ENCODE measurements at regions not wholly inside any gene's neighbourhood (a gene's known extent, or its start where the extent isn't known, plus 50 kb on each side); places are given as distances from the start of the nearest gene placed in this dataset.
"Not testable (repeated sequence)": the region's sequence is repeated elsewhere in the genome, so short reads cannot be mapped to it uniquely, and the experiment has no call there.

- no peak for DNase-seq (ENCODE audit: low read depth in 4 of 4, low spot score in 3 of 4)
These were observed 1107.4 kb upstream of the SEL1L start for GRCh38 chr14:82641050-82641540.

DNA sequence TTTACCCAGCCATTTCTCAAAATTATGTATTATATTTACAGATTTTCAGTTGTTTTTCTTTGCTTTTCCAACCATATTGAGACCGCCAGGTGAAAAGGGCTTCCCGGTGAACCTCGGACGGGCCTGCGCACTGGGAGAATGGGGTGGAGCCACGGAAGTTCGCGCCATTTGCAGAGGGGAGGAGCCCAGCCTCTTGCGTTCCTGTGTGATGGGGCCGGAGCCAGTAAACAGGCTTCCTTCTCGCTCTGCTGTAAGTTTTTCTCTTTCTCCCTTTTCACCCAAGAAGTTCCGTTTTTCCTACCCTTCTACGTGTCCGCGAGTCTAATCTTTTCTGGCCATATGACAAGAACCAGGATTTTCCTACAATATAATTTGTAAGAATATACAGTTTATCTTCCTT is 1108.8 kb upstream of the SEL1L start:
- peak in 1 of 4 donors; percentile 5 for DNase-seq (ENCODE audit: low read depth in 4 of 4, low spot score in 3 of 4)

DNA sequence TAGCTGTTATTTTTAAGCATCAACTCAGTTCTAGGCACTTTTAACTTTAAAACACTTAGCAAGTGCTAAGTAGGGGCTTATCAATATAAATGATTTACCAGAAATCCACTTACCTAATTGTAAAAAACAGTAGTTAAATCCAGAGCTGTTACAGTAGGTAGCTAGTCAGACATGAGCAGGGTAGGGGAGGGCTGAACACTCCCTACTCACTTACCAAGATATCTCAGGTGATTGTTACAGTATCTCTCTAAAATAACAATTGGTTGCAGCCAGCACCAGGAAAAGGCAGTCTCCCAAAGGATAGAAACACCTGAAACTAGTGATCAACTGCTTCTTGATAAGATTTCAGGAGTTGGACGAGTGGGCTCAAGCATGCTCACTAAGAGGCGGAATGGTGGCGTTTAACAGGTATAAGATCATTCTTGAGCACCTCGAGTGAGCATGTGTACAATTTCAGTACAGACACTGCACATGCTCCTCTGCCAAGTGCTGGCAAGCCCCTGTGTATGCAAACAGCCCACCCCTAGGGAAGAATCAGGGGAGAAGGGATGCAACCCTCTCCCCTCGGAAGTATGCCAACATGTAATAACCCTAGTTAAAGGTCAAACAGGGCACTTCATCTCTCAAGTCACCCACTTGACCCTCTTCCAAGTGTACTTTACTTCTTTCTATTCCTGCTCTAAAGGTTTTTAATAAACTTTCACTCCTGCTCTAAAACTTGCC is 1113.6 kb upstream of the SEL1L start:
- DNase-seq (ENCODE audit: low read depth in 4 of 4, low spot score in 3 of 4), result no peak

GRCh38 chr14:82655770-82656169 is 1122.1 kb upstream of the SEL1L start:
- DNase-seq (ENCODE audit: low read depth in 4 of 4, low spot score in 3 of 4), result no peak

DNA sequence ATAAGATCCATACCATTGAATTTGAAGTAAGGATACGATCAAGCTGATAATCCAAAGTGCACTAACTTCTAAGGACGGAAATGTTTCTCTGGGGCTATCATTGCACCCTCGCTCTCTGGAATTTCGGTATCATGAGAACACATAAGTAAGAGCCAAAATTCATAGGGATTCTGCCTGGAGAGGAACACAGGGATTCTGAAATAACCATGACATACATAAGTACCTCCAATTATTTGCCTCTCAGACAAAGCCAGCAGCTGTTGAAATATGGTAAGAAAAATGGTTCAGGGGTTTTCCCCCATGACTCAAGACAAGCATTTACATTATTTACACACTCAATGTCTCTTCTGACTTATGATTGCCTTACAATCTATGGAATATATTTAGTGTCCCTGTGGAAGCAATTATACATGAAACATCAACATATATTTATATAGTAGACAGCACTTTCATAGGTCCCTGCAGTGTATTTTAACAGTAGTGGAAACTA is 1123.6 kb upstream of the SEL1L start:
- DNase-seq (ENCODE audit: low read depth in 4 of 4, low spot score in 3 of 4), result no peak

- DNase-seq (ENCODE audit: low read depth in 4 of 4, low spot score in 3 of 4), result no peak
These were observed 1127.6 kb upstream of the SEL1L start for GRCh38 chr14:82661258-82661657.

DNA sequence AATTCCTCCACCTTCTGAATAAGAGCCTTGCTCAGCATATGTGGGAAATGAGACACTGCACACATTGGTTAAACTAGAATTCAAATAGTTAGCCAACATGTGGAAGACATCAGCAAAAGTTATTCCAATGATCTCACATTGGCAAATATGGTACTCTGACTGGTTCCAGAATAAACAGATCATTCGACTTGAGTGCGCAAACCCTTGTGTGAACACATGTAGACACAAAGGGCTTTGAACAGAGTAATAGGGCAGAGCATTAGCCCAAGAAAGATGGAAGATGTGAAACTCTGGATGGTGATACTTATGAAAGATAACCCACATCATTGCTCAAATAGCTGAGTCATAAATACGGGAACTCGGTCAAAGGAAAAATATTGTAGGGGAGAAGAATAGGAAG is 1133.4 kb upstream of the SEL1L start:
- no peak for DNase-seq (ENCODE audit: low read depth in 4 of 4, low spot score in 3 of 4)

DNA sequence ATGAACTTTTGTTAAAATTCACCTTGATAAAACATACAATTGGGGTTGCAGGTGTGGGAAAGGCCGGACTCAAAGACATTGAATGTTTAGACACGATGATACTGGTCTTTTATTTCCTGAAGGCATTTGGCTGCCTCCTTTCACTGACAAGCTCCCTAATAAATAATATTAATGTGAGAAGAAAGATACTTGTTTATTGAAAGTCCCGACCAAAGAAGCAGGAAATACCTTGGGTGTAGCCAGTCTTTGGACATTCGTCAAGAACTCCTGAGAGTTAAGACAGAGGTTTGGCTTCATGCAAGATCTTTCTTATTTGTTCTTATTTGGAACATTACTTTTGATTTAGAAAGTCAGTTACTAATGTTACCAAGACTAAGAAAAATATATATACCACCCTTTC is 1133.8 kb upstream of the SEL1L start:
- no peak for DNase-seq (ENCODE audit: low read depth in 4 of 4, low spot score in 3 of 4)

- no peak for DNase-seq (ENCODE audit: low read depth in 4 of 4, low spot score in 3 of 4)
These were observed 1142.8 kb upstream of the SEL1L start for GRCh38 chr14:82676403-82676802.

DNA sequence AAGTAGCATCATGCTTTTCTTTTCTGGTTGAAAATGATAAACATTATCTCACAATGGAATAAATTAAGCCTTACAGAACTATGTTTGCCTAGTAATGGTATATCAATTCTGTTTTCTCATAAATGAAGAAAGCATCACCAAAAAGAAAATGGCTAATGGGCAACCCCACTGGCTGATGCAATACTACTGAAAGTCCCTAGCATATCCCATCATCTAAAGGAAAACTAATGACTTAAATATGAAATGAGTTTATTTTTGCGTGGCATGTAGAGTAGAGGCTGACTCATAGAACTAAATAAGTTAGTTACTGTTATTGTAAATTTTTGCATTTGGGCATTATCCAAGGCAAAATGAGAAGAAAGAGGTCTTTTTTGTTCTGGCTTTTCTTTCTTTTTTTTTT is 1156.3 kb upstream of the SEL1L start:
- no peak for DNase-seq (ENCODE audit: low read depth in 4 of 4, low spot score in 3 of 4)

- not testable (repeated sequence) for DNase-seq (ENCODE audit: low read depth in 4 of 4, low spot score in 3 of 4)
These were observed 1157.5 kb upstream of the SEL1L start for GRCh38 chr14:82691191-82691590.

DNA sequence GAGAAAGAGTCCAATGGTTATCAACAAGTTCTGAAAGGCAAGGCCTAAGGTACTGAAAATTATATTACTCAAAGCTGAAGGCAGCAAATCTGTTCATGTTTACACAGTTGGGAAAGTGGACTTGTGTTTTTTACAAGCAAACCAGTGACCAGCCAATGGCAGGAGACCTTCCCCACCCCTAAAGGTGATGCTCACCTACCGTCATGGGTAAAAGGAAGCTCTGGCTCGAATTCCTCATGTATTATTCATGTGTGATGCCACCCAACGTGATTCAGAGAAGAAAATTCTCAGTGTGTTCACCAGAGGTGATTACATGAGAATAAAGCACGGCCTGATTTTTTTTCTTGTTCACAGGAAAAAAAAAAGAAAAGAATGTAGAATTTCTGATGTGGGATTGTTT is 1161.2 kb upstream of the SEL1L start:
- DNase-seq (ENCODE audit: low read depth in 4 of 4, low spot score in 3 of 4), result no peak

GRCh38 chr14:82704218-82704617 is 1170.6 kb upstream of the SEL1L start:
- no peak for DNase-seq (ENCODE audit: low read depth in 4 of 4, low spot score in 3 of 4)

GRCh38 chr14:82710267-82710841 is 1176.7 kb upstream of the SEL1L start:
- peak; percentile 48 to 64 (median 53) for DNase-seq (ENCODE audit: low read depth in 4 of 4, low spot score in 3 of 4)

DNA sequence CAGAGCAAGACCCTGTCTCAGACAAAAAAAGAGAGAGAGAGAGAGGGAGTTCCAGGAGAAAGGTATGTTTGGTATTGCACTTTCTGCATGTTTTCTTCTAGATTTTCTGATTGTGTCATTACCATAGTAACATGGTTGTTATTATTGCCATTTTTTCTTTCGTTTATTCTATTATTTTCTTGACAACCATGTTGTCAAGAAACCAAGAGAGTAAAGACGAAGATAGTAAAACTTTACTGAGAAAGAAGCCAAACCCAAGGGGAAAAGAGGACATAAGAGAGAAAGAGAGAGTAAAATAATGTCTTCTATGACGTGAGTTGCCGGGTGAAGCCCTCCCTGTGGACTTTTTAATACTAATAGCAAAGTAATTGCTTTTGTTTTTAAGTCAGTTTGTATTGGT is 1186.0 kb upstream of the SEL1L start:
- DNase-seq (ENCODE audit: low read depth in 4 of 4, low spot score in 3 of 4), result no peak

GRCh38 chr14:82720431-82720830 is 1186.8 kb upstream of the SEL1L start:
- no peak for DNase-seq (ENCODE audit: low read depth in 4 of 4, low spot score in 3 of 4)

DNA sequence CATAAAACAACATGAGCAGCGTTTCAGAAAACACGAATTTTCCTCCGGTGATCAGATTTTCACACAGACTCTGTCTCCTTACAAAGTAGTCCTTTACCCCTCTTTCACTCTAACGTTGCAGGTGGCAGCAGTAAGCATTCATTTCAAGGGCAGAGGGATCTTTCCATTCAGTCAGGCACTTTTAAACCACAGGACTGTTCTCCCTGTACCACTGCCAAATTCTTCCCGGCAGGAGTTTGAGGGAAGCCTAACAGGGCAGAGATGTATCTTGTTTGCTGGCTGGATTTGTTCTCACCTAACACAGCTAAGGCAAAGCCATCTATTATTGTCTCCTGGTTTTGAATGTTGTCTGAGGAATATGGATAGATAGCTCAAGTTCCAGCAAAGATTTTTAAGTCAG is 1187.3 kb upstream of the SEL1L start:
- no peak for DNase-seq (ENCODE audit: low read depth in 4 of 4, low spot score in 3 of 4)

DNA sequence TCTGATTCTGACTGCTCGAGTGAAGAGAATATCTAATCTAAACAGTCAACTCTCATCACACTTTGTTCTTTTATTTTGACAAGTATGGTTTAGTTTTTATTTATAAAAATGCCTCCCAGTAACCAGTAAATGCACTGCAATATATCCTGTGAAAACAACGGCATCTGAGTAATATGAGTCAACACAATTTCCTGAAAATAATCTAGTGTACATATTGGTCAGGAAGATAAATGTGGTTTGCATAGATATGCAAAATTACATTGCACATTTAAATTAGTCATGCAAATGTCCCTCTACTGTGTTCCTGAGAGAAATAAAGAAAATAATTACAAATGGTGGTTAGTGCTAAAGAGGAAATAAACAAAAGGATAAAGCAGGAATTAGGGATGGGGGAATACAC is 1190.7 kb upstream of the SEL1L start:
- DNase-seq (ENCODE audit: low read depth in 4 of 4, low spot score in 3 of 4), result no peak

DNA sequence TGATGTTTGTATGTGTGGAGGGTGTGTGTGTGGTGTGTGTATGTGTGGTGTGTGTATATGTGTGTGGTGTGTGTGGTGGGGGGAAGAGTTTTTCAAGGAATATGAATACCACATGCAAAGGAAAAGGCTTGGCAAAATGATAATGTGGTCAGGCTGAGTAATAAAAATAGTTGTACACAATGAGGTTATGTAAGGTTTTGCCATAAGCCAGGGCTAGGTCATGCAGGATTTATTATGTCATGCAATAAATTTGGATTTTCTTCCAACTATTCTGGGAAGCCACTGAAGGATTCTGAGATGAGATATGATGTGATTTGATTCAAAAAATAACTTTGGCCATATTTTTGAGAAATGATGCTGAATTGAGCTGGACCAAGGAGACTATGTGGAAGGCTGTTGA is 1191.6 kb upstream of the SEL1L start:
- DNase-seq (ENCODE audit: low read depth in 4 of 4, low spot score in 3 of 4), result no peak

GRCh38 chr14:82731526-82731925 is 1197.9 kb upstream of the SEL1L start:
- DNase-seq (ENCODE audit: low read depth in 4 of 4, low spot score in 3 of 4), result no peak

DNA sequence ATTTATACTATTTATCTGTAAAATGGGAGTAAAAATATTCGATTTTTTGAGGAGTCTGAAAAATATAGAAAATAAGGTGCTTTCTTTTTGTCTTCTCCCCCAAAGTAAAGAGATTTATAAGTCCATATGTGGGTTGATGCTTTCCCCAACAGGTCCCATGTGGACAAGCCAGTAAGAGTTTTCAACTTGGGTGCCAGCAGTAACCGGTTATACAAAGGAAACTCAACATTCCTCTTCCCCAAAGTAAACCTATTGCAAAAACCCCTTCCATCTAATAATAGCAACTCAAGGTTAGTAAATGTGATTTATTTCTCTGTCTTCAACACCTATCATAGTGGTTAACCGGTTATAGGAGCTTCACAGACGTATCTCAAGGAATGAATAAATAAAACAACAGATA is 1206.9 kb upstream of the SEL1L start:
- DNase-seq (ENCODE audit: low read depth in 4 of 4, low spot score in 3 of 4), result no peak

DNA sequence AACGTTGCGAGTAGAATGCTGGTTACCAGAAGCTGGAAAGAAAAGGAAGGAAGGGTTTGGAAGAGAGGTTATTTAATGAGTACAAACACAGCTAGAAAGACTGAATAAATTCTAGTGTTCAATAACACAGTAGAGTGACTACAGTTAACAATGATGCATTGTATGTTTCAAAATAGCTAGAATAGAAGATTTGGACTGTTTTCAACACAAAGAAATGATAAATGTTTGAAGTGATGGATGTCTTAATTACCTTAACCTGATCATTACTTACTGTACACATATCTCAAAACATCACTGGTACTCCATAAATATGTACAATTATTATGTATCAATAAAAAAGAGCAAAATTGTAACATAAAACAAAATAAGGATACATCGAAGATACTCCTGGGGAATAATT is 1221.8 kb upstream of the SEL1L start:
- no peak for DNase-seq (ENCODE audit: low read depth in 4 of 4, low spot score in 3 of 4)
